GM21529 (cell line): ENCODE measurements at regions not wholly inside any gene's neighbourhood (a gene's known extent, or its start where the extent isn't known, plus 50 kb on each side); places are given as distances from the start of the nearest gene placed in this dataset.

Experiments used
- ATAC-seq: cut with Tn5 transposase; IDR thresholded peaks from one replicate; pipeline ENCODE4 v1.9.1; 2021; ENCODE audit not compliant: unreplicated experiment

GRCh38 chr3:75260-75659, 121.3 kb upstream of the CHL1 start:
- ATAC-seq: no peak

GRCh38 chr3:79542-79941, 117.0 kb upstream of the CHL1 start:
- no peak for ATAC-seq

- no peak for ATAC-seq
These were observed 114.1 kb upstream of the CHL1 start for GRCh38 chr3:82508-82907.

- ATAC-seq: no peak
These were observed 113.5 kb upstream of the CHL1 start for GRCh38 chr3:83096-83495.

GRCh38 chr3:85180-85579, 111.4 kb upstream of the CHL1 start:
- no peak for ATAC-seq

- ATAC-seq: no peak
These were observed 108.3 kb upstream of the CHL1 start for GRCh38 chr3:88267-88666.

- no peak for ATAC-seq
These were observed 102.8 kb upstream of the CHL1 start for GRCh38 chr3:93746-94145.

- no peak for ATAC-seq
These were observed 100.3 kb upstream of the CHL1 start for GRCh38 chr3:96259-96658.

GRCh38 chr3:97417-98258, 98.9 kb upstream of the CHL1 start:
- no peak for ATAC-seq

- no peak for ATAC-seq
These were observed 98.3 kb upstream of the CHL1 start for GRCh38 chr3:98259-98654.

- no peak for ATAC-seq
These were observed 97.1 kb upstream of the CHL1 start for GRCh38 chr3:99506-99905.

- ATAC-seq: no peak
These were observed 94.1 kb upstream of the CHL1 start for GRCh38 chr3:102484-102883.

- ATAC-seq: no peak
These were observed 92.6 kb upstream of the CHL1 start for GRCh38 chr3:103991-104390.

- no peak for ATAC-seq
These were observed 91.0 kb upstream of the CHL1 start for GRCh38 chr3:105585-105984.

- ATAC-seq: no peak
These were observed 89.9 kb upstream of the CHL1 start for GRCh38 chr3:106619-107018.

GRCh38 chr3:111143-112069, 85.2 kb upstream of the CHL1 start:
- ATAC-seq: peak; percentile 75

- ATAC-seq: no peak
These were observed 83.8 kb upstream of the CHL1 start for GRCh38 chr3:112773-113172.

GRCh38 chr3:118666-119065, 77.9 kb upstream of the CHL1 start:
- no peak for ATAC-seq

- ATAC-seq: no peak
These were observed 73.2 kb upstream of the CHL1 start for GRCh38 chr3:123341-123740.

GRCh38 chr3:124557-125179, 71.9 kb upstream of the CHL1 start:
- peak; percentile 67 for ATAC-seq

- ATAC-seq: no peak
These were observed 67.9 kb upstream of the CHL1 start for GRCh38 chr3:128515-129172.
